BJ (cell line): ENCODE measurements at regions not wholly inside any gene's neighbourhood (a gene's known extent, or its start where the extent isn't known, plus 50 kb on each side); places are given as distances from the start of the nearest gene placed in this dataset.

Source experiments
- CTCF ChIA-PET: fragments of 350-600 bp; formaldehyde crosslinking; extraction: SDS; loops from one replicate; lab custom pipeline; 2021; ENCODE audit warnings: antibody characterized with exemption, inconsistent platforms; lab: Yijun Ruan, JAX
- POLR2A ChIA-PET: fragments of 300-600 bp; sonication (Branson Sonifier 250); formaldehyde crosslinking; extraction: SDS; loops from one replicate; lab custom pipeline; 2021; ENCODE audit warnings: antibody characterized with exemption; lab: Charles Lee
- DNase-seq: peaks from one replicate; pipeline ENCODE4 v3.0.0-alpha.2; 2011; ENCODE audit warnings: low read depth
- H3K27me3 ChIP-seq: 2 replicates; pipeline ENCODE4 v1.6.0; 2011; ENCODE audit warnings: low read length; ENCODE audit not compliant: control insufficient read depth, insufficient read depth
- H3K36me3 ChIP-seq: 2 replicates; pipeline ENCODE4 v1.5.1; 2011; ENCODE audit warnings: low read length; ENCODE audit not compliant: control insufficient read depth, insufficient read depth
- H3K4me3 ChIP-seq: 2 replicates; pipeline ENCODE4 v1.5.1; 2011; ENCODE audit warnings: low read depth, mild to moderate bottlenecking, control low read depth, low read length
- TF ChIP-seq, protein P1 (sequence below): IDR thresholded peaks from 2 replicates; pipeline ENCODE4 v1.5.1; 2011; ENCODE audit warnings: low read depth, mild to moderate bottlenecking, control low read depth, inconsistent platforms, low read length, moderate library complexity; ENCODE audit not compliant: insufficient read depth

DNA sequence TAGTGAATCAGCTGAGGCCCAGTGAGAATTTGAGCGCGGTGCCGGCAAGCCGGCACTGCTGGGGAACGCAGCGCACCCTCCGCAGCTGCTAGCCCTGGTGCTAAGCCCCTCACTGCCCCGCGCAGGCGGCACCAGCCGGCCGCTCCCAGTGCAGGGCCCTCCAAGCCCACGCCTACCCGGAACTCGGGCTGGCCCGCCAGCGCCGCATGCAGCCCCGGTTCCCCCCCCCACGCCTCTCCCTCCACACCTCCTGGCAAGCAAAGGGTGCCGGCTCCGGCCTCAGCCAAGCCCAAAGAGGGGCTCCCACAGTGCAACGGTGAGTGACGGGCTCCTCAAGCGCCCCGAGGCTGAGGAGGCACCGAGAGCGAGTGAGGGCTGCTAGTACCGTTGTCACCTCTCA lies 54.5 kb upstream of the VASH1 start:
- POLR2A ChIA-PET, result no interaction called here
- no peak overlapping the region for H3K4me3 ChIP-seq
- TF ChIP-seq, protein P1, sequence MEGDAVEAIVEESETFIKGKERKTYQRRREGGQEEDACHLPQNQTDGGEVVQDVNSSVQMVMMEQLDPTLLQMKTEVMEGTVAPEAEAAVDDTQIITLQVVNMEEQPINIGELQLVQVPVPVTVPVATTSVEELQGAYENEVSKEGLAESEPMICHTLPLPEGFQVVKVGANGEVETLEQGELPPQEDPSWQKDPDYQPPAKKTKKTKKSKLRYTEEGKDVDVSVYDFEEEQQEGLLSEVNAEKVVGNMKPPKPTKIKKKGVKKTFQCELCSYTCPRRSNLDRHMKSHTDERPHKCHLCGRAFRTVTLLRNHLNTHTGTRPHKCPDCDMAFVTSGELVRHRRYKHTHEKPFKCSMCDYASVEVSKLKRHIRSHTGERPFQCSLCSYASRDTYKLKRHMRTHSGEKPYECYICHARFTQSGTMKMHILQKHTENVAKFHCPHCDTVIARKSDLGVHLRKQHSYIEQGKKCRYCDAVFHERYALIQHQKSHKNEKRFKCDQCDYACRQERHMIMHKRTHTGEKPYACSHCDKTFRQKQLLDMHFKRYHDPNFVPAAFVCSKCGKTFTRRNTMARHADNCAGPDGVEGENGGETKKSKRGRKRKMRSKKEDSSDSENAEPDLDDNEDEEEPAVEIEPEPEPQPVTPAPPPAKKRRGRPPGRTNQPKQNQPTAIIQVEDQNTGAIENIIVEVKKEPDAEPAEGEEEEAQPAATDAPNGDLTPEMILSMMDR, result no peak

DNA sequence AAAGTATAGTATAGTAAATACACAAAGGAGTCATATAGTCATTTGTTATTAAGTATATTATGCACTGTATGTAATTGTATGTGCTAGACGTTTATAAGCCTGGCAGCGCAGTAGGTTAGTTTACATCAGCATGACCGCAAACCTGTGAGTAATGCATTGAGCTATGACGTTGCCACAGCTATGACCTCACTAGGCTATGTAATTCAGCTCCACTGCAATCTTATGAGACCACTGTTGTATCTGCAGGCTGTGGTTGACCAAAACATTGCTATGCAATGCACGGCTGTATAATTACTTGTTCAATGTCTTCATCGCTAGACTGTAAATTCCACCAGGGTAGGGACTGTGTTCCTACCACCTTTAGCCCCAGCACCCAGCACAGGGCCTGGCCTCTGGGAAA lies 53.2 kb upstream of the VASH1 start:
- DNase-seq, result no peak
- ChIA-PET POLR2A (no interaction called here), CTCF (interaction anchor here (0.9 to 13.6 kb wide), 4 partner anchors 8 to 76 kb away, joined by 3 to 197 read pairs (median 18); no protein-coding TSS in a partner anchor)
- Histone ChIP-seq H3K36me3 (no peaks in the 10 kb centered on the region), H3K4me3 (no peak overlapping the region), H3K27me3 (no peaks in the 10 kb centered on the region)
- TF ChIP-seq, protein P1, result no peak

More for the DNA sequence above, 54.5 kb upstream of the VASH1 start:
- DNase-seq, result no peak
- CTCF ChIA-PET, result interaction anchor here (0.8 to 1.6 kb wide), 4 partner anchors 10 to 78 kb away, joined by 3 to 11 read pairs (median 4); no protein-coding TSS in a partner anchor
- no peaks in the 10 kb centered on the region for H3K27me3 ChIP-seq
- no peaks in the 10 kb centered on the region for H3K36me3 ChIP-seq

DNA sequence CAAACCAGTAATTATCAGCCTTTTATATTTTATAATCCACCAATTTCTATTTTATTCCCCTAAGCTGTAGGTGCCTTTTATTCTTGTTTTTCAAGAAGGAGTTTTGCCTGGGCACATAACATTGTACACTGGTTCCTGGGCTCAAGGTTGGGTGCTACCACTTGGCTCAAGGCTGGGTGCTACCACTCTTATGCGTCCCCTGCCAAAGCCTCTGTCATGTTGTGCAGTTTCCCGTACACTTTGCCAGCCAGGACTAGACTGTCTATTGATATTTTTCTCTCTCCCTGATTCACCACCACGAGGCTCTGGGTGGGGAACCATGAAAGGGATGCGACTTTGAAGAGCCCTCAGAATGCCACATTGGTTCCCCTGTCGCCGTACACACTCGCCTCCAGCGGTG lies 52.5 kb upstream of the VASH1 start:
- Histone ChIP-seq H3K4me3 (no peak overlapping the region), H3K36me3 (no peaks in the 10 kb centered on the region), H3K27me3 (no peaks in the 10 kb centered on the region)
- DNase-seq, result no peak
- ChIA-PET POLR2A (no interaction called here), CTCF (interaction anchor here (0.7 to 13.6 kb wide), 7 partner anchors 12 to 362 kb away, joined by 3 to 197 read pairs (median 7); partner anchors contain the start of gene ANGEL1)
- TF ChIP-seq, protein P1, result no peak

DNA sequence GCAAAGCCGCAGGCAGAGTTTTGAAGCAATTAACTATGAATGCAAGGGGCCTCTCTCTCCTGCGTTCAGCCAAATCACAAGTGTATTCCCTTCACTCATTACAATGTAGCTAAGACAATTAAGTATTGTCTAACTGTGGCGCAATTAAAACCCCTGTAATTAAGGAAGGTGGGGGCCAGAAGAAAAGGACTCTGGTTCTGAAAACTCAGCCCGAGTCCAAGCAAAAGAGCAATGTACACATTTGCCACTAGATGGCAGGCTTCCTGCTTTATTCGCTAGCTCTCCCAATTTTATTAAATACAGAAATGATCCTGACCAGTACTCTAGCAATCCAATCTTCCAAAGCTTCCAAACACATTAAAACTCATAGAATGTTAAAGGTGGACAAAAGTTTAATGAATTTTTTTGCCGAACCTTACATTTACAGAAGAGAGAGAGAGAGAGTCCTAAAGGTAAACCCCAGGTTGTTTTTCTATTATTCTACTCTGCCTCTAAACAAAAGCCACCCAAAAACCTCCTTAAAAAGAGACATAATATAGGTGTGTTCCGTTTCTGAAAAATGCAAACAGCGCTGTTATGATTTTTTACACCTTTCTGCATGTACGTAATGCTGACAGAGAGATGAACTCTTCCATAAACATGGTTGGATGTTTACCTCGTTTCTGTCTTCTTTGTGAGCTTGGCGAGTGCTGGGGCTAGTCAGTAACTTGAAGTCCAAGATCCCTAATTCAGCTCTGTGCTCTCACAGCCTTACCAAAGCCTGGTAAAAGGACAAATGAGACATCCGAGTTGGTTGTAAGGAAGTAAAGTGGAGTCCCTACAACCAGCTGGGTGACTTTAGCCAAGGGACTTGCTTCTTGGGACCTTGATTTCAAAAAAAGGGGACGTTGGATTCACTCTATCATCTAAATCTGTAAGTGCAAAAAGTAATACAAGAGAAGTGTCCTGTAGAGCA lies 50.9 kb upstream of the VASH1 start:
- H3K27me3 ChIP-seq, result no peaks in the 10 kb centered on the region; the same call in 1 of the 2 replicates
- CTCF ChIA-PET, result interaction anchor here (0.8 to 13.6 kb wide), 27 partner anchors 9 to 387 kb away, joined by 3 to 197 read pairs (median 4); partner anchors contain the start of genes ANGEL1 and VASH1
- POLR2A ChIA-PET, result no interaction called here
- no peaks in the 10 kb centered on the region for H3K36me3 ChIP-seq
- TF ChIP-seq, protein P1, result peak; percentile 72
- peak; percentile 9 for DNase-seq
- H3K4me3 ChIP-seq, result no peak overlapping the region
